H1 (cell line): ENCODE measurements at regions not wholly inside any gene's neighbourhood (a gene's known extent, or its start where the extent isn't known, plus 50 kb on each side); places are given as distances from the start of the nearest gene placed in this dataset.

Experiments
- CTCF ChIA-PET: fragments of 300-600 bp; sonication (Branson Sonifier 250); formaldehyde crosslinking; loops from one replicate; lab custom pipeline; 2021; ENCODE audit not compliant: partially characterized antibody; lab: Charles Lee
- POLR2A ChIA-PET: fragments of 300-600 bp; sonication (Branson Sonifier 250); formaldehyde crosslinking; loops from one replicate; lab custom pipeline; 2021; ENCODE audit warnings: inconsistent platforms; ENCODE audit not compliant: partially characterized antibody; lab: Charles Lee
- DNase-seq, 2 experiments: peaks; one replicate each; pipeline versions ENCODE4 v3.0.0 to v3.0.0-alpha.2; 2010 to 2022; ENCODE audit warnings: low spot score in 2 of 2, low read depth in 1 of 2, mixed read lengths in 1 of 2
- FAIRE-seq: peaks from 2 replicates; lab custom pipeline; 2011; peaks lifted over from hg19 to GRCh38; lab: Jason Lieb, UNC
- H2AFZ ChIP-seq: 2 replicates; pipeline ENCODE4 v1.8.1; 2012; ENCODE audit warnings: low read length, inconsistent platforms
- H2AK5ac ChIP-seq: 2 replicates; pipeline ENCODE4 v1.6.1; 2013; ENCODE audit warnings: low read depth, low read length
- H2BK120ac ChIP-seq: replicated peaks from 2 replicates; pipeline ENCODE3; 2013; ENCODE audit warnings: low read depth, low read length, inconsistent platforms
- H2BK12ac ChIP-seq: 2 replicates; pipeline ENCODE4 v1.6.1; 2013; ENCODE audit warnings: low read depth, low read length
- H2BK15ac ChIP-seq: 2 replicates; pipeline ENCODE4 v1.6.1; 2013; ENCODE audit warnings: low read length
- H2BK20ac ChIP-seq: 2 replicates; pipeline ENCODE4 v1.6.1; 2013; ENCODE audit warnings: low read length
- H2BK5ac ChIP-seq: 2 replicates; pipeline ENCODE4 v1.6.1; 2013; ENCODE audit warnings: low read depth, low read length
- H3K14ac ChIP-seq: 2 replicates; pipeline ENCODE4 v1.6.1; 2013; ENCODE audit warnings: inconsistent platforms; ENCODE audit not compliant: insufficient read length
- H3K18ac ChIP-seq: 2 replicates; pipeline ENCODE4 v1.6.1; 2013; ENCODE audit warnings: low read length; ENCODE audit errors: extremely low read depth
- H3K23ac ChIP-seq: 2 replicates; pipeline ENCODE4 v1.6.1; 2013; ENCODE audit warnings: inconsistent platforms; ENCODE audit not compliant: insufficient read length
- H3K23me2 ChIP-seq: 2 replicates; pipeline ENCODE4 v1.6.1; 2013; ENCODE audit warnings: low read depth, low read length
- H3K27ac ChIP-seq: 2 replicates; pipeline ENCODE4 v1.6.1; 2011; ENCODE audit warnings: low read depth, low read length, inconsistent platforms
- H3K27me3 ChIP-seq, 4 experiments: replicated peaks in 1 of 4; 1 replicate in 1 of 4; 2 replicates in 3 of 4; pipeline versions ENCODE4 v1.6.1 to v1.8.1; 2011 to 2013; ENCODE audit warnings: low read length in 3 of 4, mild to moderate bottlenecking in 3 of 4, inconsistent platforms in 2 of 4, mixed read lengths in 2 of 4, moderate library complexity in 1 of 4; ENCODE audit not compliant: control insufficient read depth in 3 of 4, insufficient read depth in 3 of 4; ENCODE audit errors: extremely low read depth in 1 of 4
- H3K36me3 ChIP-seq, 4 experiments: 2 replicates each; pipeline versions ENCODE4 v1.6.1 to v1.8.1; 2011 to 2013; ENCODE audit warnings: mild to moderate bottlenecking in 4 of 4, low read length in 3 of 4, moderate library complexity in 2 of 4, control low read depth in 1 of 4, inconsistent platforms in 1 of 4; ENCODE audit not compliant: insufficient read depth in 4 of 4, control insufficient read depth in 2 of 4
- H3K4ac ChIP-seq: replicated peaks from 2 replicates; pipeline ENCODE3; 2013; ENCODE audit warnings: low read length, low read depth, mixed read lengths, inconsistent platforms; ENCODE audit not compliant: insufficient read length
- H3K4me1 ChIP-seq, 4 experiments: replicated peaks in 1 of 4; 1 replicate in 1 of 4; 2 replicates in 3 of 4; pipeline versions ENCODE4 v1.6.1 to v1.8.1; 2011 to 2013; ENCODE audit warnings: low read length in 3 of 4, inconsistent platforms in 2 of 4, mixed read lengths in 1 of 4; ENCODE audit not compliant: insufficient read depth in 4 of 4, control insufficient read depth in 3 of 4
- H3K4me2 ChIP-seq, 2 experiments: 2 replicates each; pipeline versions ENCODE4 v1.6.1 to v1.8.1; 2011 to 2013; ENCODE audit warnings: low read depth in 2 of 2, low read length in 2 of 2, control low read depth in 1 of 2, inconsistent platforms in 1 of 2, mild to moderate bottlenecking in 1 of 2; ENCODE audit not compliant: insufficient read depth in 1 of 2
- H3K4me3 ChIP-seq, 4 experiments: fragments of 200-600, 300-600 bp in 1 of 4; sonication (generic), shearing (Covaris generic), sonication (Bioruptor Twin) in 1 of 4; 2 replicates each; pipeline versions ENCODE4 v1.5.1 to v1.8.1; 2011 to 2016; ENCODE audit warnings: low read length in 4 of 4, low read depth in 3 of 4, control low read depth in 2 of 4, inconsistent platforms in 2 of 4, mild to moderate bottlenecking in 2 of 4, mixed read lengths in 1 of 4, moderate library complexity in 1 of 4; ENCODE audit not compliant: insufficient read depth in 2 of 4; ENCODE audit errors: extremely low read depth in 1 of 4
- H3K56ac ChIP-seq: replicated peaks from 2 replicates; pipeline ENCODE3; 2013; ENCODE audit warnings: low read depth, mild to moderate bottlenecking, mixed read lengths, low read length, inconsistent platforms; ENCODE audit not compliant: insufficient read length
- H3K79me1 ChIP-seq: 2 replicates; pipeline ENCODE4 v1.6.1; 2013; ENCODE audit warnings: low read depth, low read length, control low read depth
- H3K79me2 ChIP-seq, 2 experiments: 2 replicates each; pipeline versions ENCODE4 v1.6.1 to v1.8.1; 2012 to 2013; ENCODE audit warnings: low read length in 2 of 2, mild to moderate bottlenecking in 2 of 2, inconsistent platforms in 1 of 2; ENCODE audit not compliant: insufficient read depth in 2 of 2, control insufficient read depth in 1 of 2
- H3K9ac ChIP-seq, 4 experiments: replicated peaks in 1 of 4; 1 replicate in 1 of 4; 2 replicates in 3 of 4; pipeline versions ENCODE4 v1.6.1 to v1.8.1; 2011 to 2013; ENCODE audit warnings: low read depth in 3 of 4, low read length in 3 of 4, control low read depth in 2 of 4, mild to moderate bottlenecking in 2 of 4, moderate library complexity in 2 of 4, inconsistent platforms in 1 of 4; ENCODE audit errors: extremely low read depth in 1 of 4
- H3K9me3 ChIP-seq, 2 experiments: 2 replicates each; pipeline versions ENCODE4 v1.6.1 to v1.8.1; 2012 to 2013; ENCODE audit warnings: mild to moderate bottlenecking in 2 of 2, moderate library complexity in 2 of 2, control low read depth in 1 of 2, inconsistent platforms in 1 of 2, low read depth in 1 of 2, low read length in 1 of 2, mixed read lengths in 1 of 2; ENCODE audit not compliant: insufficient read depth in 2 of 2
- H4K20me1 ChIP-seq, 2 experiments: replicated peaks in 1 of 2; 2 replicates each; pipeline versions ENCODE3 to v1.8.1; 2011 to 2013; ENCODE audit warnings: inconsistent platforms in 2 of 2, low read length in 2 of 2, mild to moderate bottlenecking in 1 of 2; ENCODE audit not compliant: insufficient read depth in 2 of 2, control insufficient read depth in 1 of 2
- H4K5ac ChIP-seq: 2 replicates; pipeline ENCODE4 v1.6.1; 2013; ENCODE audit warnings: low read length, low read depth, mixed read lengths, inconsistent platforms; ENCODE audit not compliant: insufficient read length
- H4K8ac ChIP-seq: 2 replicates; pipeline ENCODE4 v1.8.0; 2013; ENCODE audit warnings: mild to moderate bottlenecking, moderate library complexity, low read length, inconsistent platforms; ENCODE audit not compliant: insufficient read depth; ENCODE audit errors: extremely low read depth
- H4K91ac ChIP-seq: replicated peaks from 2 replicates; pipeline ENCODE3; 2013; ENCODE audit warnings: low read length, mixed read lengths, inconsistent platforms; ENCODE audit not compliant: insufficient read length
- EP300 ChIP-seq, 2 experiments: IDR thresholded peaks; 1 replicate in 1 of 2; 2 replicates in 1 of 2; pipeline ENCODE4 v1.6.1; 2011 to 2012; ENCODE audit warnings: low read depth in 2 of 2, low read length in 2 of 2, mild to moderate bottlenecking in 2 of 2, borderline replicate concordance in 1 of 2, inconsistent platforms in 1 of 2, moderate library complexity in 1 of 2
- WGBS, 2 experiments: shearing (Covaris generic) in 1 of 2; methylation state at CpG; one replicate each; pipeline versions ENCODE4 v1.1.6 to v1.1.7; 2013 to 2015; ENCODE audit warnings: low lambda C conversion rate in 2 of 2, mixed read lengths in 2 of 2, inconsistent platforms in 1 of 2, low coverage in 1 of 2, missing lambda C conversion rate in 1 of 2; ENCODE audit not compliant: insufficient replicate concordance in 2 of 2, insufficient coverage in 1 of 2, insufficient read length in 1 of 2; ENCODE audit errors: extremely low coverage in 1 of 2, missing lambda C conversion rate in 1 of 2; 5-methylcytosine and 5-hydroxymethylcytosine counted together

DNA sequence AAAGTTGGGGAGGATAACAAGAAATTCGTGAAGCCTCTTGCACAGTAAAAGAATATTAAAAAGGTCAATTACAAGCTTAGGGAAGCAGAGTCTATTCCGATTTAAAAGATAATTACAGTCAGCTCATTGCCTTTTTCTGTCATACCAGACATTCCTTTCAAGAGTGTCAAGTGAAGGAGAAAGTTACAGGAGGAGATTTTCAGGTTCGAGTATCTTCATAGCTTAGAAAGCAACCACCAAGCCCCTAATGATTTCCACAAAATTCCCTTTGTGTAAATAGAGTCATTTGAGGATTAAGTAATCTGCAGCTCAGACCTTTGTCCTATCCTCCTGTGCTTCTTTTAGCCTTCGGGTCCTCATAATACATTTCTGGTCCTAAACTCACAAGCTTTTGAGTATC, 414.9 kb downstream of the CDH2 start:
- H2BK5ac ChIP-seq, result no peak overlapping the region
- POLR2A ChIA-PET, result no interaction called here
- H3K27me3 ChIP-seq, result no peaks in the 10 kb centered on the region
- DNase-seq (no peak), FAIRE-seq (peak; percentile 24)
- no peak overlapping the region for H2BK20ac ChIP-seq
- H3K18ac ChIP-seq, result no peak overlapping the region
- H3K9ac ChIP-seq, result no peak overlapping the region
- H2BK120ac ChIP-seq, result no peak overlapping the region
- H3K27ac ChIP-seq, result no peak overlapping the region
- H3K79me2 ChIP-seq, result no peaks in the 10 kb centered on the region
- H4K5ac ChIP-seq, result no peak overlapping the region
- 67% methylated on average over 4 of the region's 4 CpGs; no CpG with 5 or more reads in 1 of the 2 experiments for whole genome bisulfite sequencing, 2 experiments
- no peaks in the 10 kb centered on the region for H3K36me3 ChIP-seq
- H3K23me2 ChIP-seq, result no peaks in the 10 kb centered on the region
- H3K4me2 ChIP-seq, result no peak overlapping the region
- H3K79me1 ChIP-seq, result no peaks in the 10 kb centered on the region
- no peak overlapping the region for H3K56ac ChIP-seq
- no peak overlapping the region for H2BK12ac ChIP-seq
- H2BK15ac ChIP-seq, result no peak overlapping the region
- no peak overlapping the region for H4K91ac ChIP-seq
- no peak overlapping the region for H3K23ac ChIP-seq
- H3K4me3 ChIP-seq, result no peak overlapping the region
- H3K4me1 ChIP-seq, result peaks cover 0 to 10% (median 1%) of the 10 kb centered on the region in 4 experiments; a peak in 1 of 7 replicates
- no peak overlapping the region for H3K4ac ChIP-seq
- no peak overlapping the region for H4K8ac ChIP-seq
- H3K9me3 ChIP-seq, result no peaks in the 10 kb centered on the region
- TF ChIP-seq EP300 (IDR thresholded peaks at IDR 0.05; ENCODE audit: borderline replicate concordance in 1 of 2, low read depth in 2 of 2, low read length in 2 of 2), result no peak
- no peak overlapping the region for H2AFZ ChIP-seq
- CTCF ChIA-PET, result interaction anchor here (0.7 to 1.9 kb wide), 4 partner anchors 11 to 148 kb away, joined by 3 to 5 read pairs (median 4); no protein-coding TSS in a partner anchor
- H4K20me1 ChIP-seq, result no peaks in the 10 kb centered on the region
- H2AK5ac ChIP-seq, result no peak overlapping the region
- no peak overlapping the region for H3K14ac ChIP-seq
